Keratinocyte (primary cell): ENCODE measurements at regions not wholly inside any gene's neighbourhood (a gene's known extent, or its start where the extent isn't known, plus 50 kb on each side); places are given as distances from the start of the nearest gene placed in this dataset.

Experiments
- CTCF ChIP-seq, 3 experiments: IDR thresholded peaks in 1 of 3; conservative IDR thresholded peaks in 1 of 3; optimal IDR thresholded peaks in 1 of 3; 2 replicates in 2 of 3; 3 replicates in 1 of 3; pipeline versions ENCODE3 to v1.5.1; 2011; ENCODE audit warnings: low read length in 3 of 3, mild to moderate bottlenecking in 3 of 3, moderate library complexity in 2 of 3, control low read depth in 1 of 3, inconsistent platforms in 1 of 3; ENCODE audit not compliant: insufficient read depth in 2 of 3; ENCODE audit errors: extremely low read depth in 1 of 3
- EZH2 ChIP-seq: IDR thresholded peaks from one replicate; pipeline ENCODE4 v1.6.1; 2012; ENCODE audit warnings: inconsistent platforms, mild to moderate bottlenecking, low read length, moderate library complexity

- TF ChIP-seq EZH2 (no peak), CTCF (optimal IDR thresholded peaks at IDR 0.05 in 1 of 3, IDR thresholded peaks at IDR 0.05 in 1 of 3, conservative IDR thresholded peaks at IDR 0.05 in 1 of 3; ENCODE audit: extremely low read depth in 1 of 3, insufficient read depth in 2 of 3, low read length in 3 of 3) (no peak)
Measured at GRCh38 chr5:98299435-98299834, 474.0 kb upstream of the RGMB start.
